Central memory CD4-positive, alpha-beta T cell (primary cell): ENCODE measurements at regions not wholly inside any gene's neighbourhood (a gene's known extent, or its start where the extent isn't known, plus 50 kb on each side); places are given as distances from the start of the nearest gene placed in this dataset.

Experiments
- DNase-seq: peaks from one replicate; pipeline ENCODE4 v3.0.0; 2022

- DNase-seq, result no peak
Measured at GRCh38 chr16:80065541-80065940, 465.0 kb upstream of the MAF start.

GRCh38 chr16:80063713-80064069 is 463.2 kb upstream of the MAF start:
- DNase-seq, result no peak

GRCh38 chr16:80063031-80063712 is 462.6 kb upstream of the MAF start:
- DNase-seq, result no peak

- no peak for DNase-seq
Measured at GRCh38 chr16:80062361-80063030, 462.0 kb upstream of the MAF start.

GRCh38 chr16:80060470-80060869 is 459.9 kb upstream of the MAF start:
- no peak for DNase-seq

- DNase-seq, result no peak
Measured at GRCh38 chr16:80059836-80060235, 459.3 kb upstream of the MAF start.

- DNase-seq, result no peak
Measured at GRCh38 chr16:80058214-80058613, 457.7 kb upstream of the MAF start.

- no peak for DNase-seq
Measured at GRCh38 chr16:80056324-80056723, 455.8 kb upstream of the MAF start.

- no peak for DNase-seq
Measured at GRCh38 chr16:80055831-80056230, 455.3 kb upstream of the MAF start.

GRCh38 chr16:80054647-80055046 is 454.1 kb upstream of the MAF start:
- no peak for DNase-seq

GRCh38 chr16:80051040-80051439 is 450.5 kb upstream of the MAF start:
- DNase-seq, result no peak

- no peak for DNase-seq
Measured at GRCh38 chr16:80048250-80048649, 447.7 kb upstream of the MAF start.

GRCh38 chr16:80047842-80048241 is 447.3 kb upstream of the MAF start:
- no peak for DNase-seq

- DNase-seq, result no peak
Measured at GRCh38 chr16:80046848-80047247, 446.3 kb upstream of the MAF start.

- DNase-seq, result no peak
Measured at GRCh38 chr16:80046261-80046660, 445.7 kb upstream of the MAF start.

GRCh38 chr16:80045861-80046260 is 445.3 kb upstream of the MAF start:
- no peak for DNase-seq

GRCh38 chr16:80041410-80041809 is 440.9 kb upstream of the MAF start:
- DNase-seq, result no peak

- DNase-seq, result no peak
Measured at GRCh38 chr16:80040814-80041213, 440.3 kb upstream of the MAF start.

- DNase-seq, result no peak
Measured at GRCh38 chr16:80040413-80040812, 439.9 kb upstream of the MAF start.

- no peak for DNase-seq
Measured at GRCh38 chr16:80039777-80040176, 439.2 kb upstream of the MAF start.

- DNase-seq, result no peak
Measured at GRCh38 chr16:80038566-80038965, 438.0 kb upstream of the MAF start.

GRCh38 chr16:80034948-80035663 is 434.6 kb upstream of the MAF start:
- no peak for DNase-seq

- DNase-seq, result no peak
Measured at GRCh38 chr16:80034469-80034826, 433.9 kb upstream of the MAF start.

- DNase-seq, result no peak
Measured at GRCh38 chr16:80033783-80034468, 433.4 kb upstream of the MAF start.
